Left renal pelvis (tissue), 4 donors: ENCODE measurements at regions not wholly inside any gene's neighbourhood (a gene's known extent, or its start where the extent isn't known, plus 50 kb on each side); places are given as distances from the start of the nearest gene placed in this dataset.
"Not testable (repeated sequence)": the region's sequence is repeated elsewhere in the genome, so short reads cannot be mapped to it uniquely, and the experiment has no call there.

Experiments used
- DNase-seq, 4 donors: peaks; one replicate each; pipeline ENCODE4 v3.0.0-alpha.2; 2013; ENCODE audit warnings: low read depth in 4 of 4, low spot score in 3 of 4

- no peak for DNase-seq
Measured at GRCh38 chr7:123324283-123324682, 124.5 kb upstream of the SLC13A1 start.

- no peak for DNase-seq
Measured at GRCh38 chr7:123323689-123324088, 123.9 kb upstream of the SLC13A1 start.

GRCh38 chr7:123321578-123321977 lies 121.8 kb upstream of the SLC13A1 start:
- not testable (repeated sequence) for DNase-seq

GRCh38 chr7:123319911-123320310 lies 120.1 kb upstream of the SLC13A1 start:
- no peak for DNase-seq

GRCh38 chr7:123314886-123315285 lies 115.1 kb upstream of the SLC13A1 start:
- DNase-seq: no peak

- no peak for DNase-seq
Measured at GRCh38 chr7:123308254-123308951, 108.6 kb upstream of the SLC13A1 start.

GRCh38 chr7:123305840-123306375 lies 106.1 kb upstream of the SLC13A1 start:
- no peak for DNase-seq

- DNase-seq: no peak
Measured at GRCh38 chr7:123303926-123304325, 104.2 kb upstream of the SLC13A1 start.

GRCh38 chr7:123296965-123297364 lies 97.2 kb upstream of the SLC13A1 start:
- no peak for DNase-seq

- DNase-seq: no peak
Measured at GRCh38 chr7:123293710-123294109, 93.9 kb upstream of the SLC13A1 start.

- DNase-seq: no peak
Measured at GRCh38 chr7:123292227-123292626, 92.5 kb upstream of the SLC13A1 start.

GRCh38 chr7:123289200-123289599 lies 89.4 kb upstream of the SLC13A1 start:
- no peak for DNase-seq

GRCh38 chr7:123285076-123285700 lies 85.4 kb upstream of the SLC13A1 start:
- no peak for DNase-seq

- no peak for DNase-seq
Measured at GRCh38 chr7:123283373-123283772, 83.6 kb upstream of the SLC13A1 start.

- no peak for DNase-seq
Measured at GRCh38 chr7:123282181-123282580, 82.4 kb upstream of the SLC13A1 start.

GRCh38 chr7:123279949-123280348 lies 80.2 kb upstream of the SLC13A1 start:
- DNase-seq: no peak

GRCh38 chr7:123275036-123275753 lies 75.4 kb upstream of the SLC13A1 start:
- DNase-seq: no peak

- no peak for DNase-seq
Measured at GRCh38 chr7:123273185-123273584, 73.4 kb upstream of the SLC13A1 start.

GRCh38 chr7:123271856-123272255 lies 72.1 kb upstream of the SLC13A1 start:
- DNase-seq: no peak

GRCh38 chr7:123271231-123271630 lies 71.5 kb upstream of the SLC13A1 start:
- no peak for DNase-seq

GRCh38 chr7:123270570-123270969 lies 70.8 kb upstream of the SLC13A1 start:
- no peak for DNase-seq

- no peak for DNase-seq
Measured at GRCh38 chr7:123265853-123266252, 66.1 kb upstream of the SLC13A1 start.
